Right atrium auricular region (tissue), 2 donors: ENCODE measurements at regions not wholly inside any gene's neighbourhood (a gene's known extent, or its start where the extent isn't known, plus 50 kb on each side); places are given as distances from the start of the nearest gene placed in this dataset.

ENCODE experiments used
- DNase-seq: peaks from one replicate; pipeline ENCODE4 v3.0.0-alpha.2; 2019; ENCODE audit warnings: low spot score
- H3K27ac ChIP-seq, 2 donors: fragments of 200-600 bp; sonication (generic); 1 replicate in 1 of 2; 2 replicates in 1 of 2; pipeline ENCODE4 v1.5.1; 2016 to 2019
- H3K27me3 ChIP-seq, 2 donors: fragments of 200-600 bp; sonication (generic); one replicate each; pipeline versions ENCODE4 v1.5.1 to v1.6.0; 2017 to 2019
- H3K36me3 ChIP-seq: fragments of 200-600 bp; sonication (generic); one replicate; pipeline ENCODE4 v1.5.1; 2016
- H3K4me1 ChIP-seq, 2 donors: fragments of 200-600 bp; sonication (generic); one replicate each; pipeline versions ENCODE4 v1.5.1 to v1.6.0; 2017 to 2019
- H3K4me3 ChIP-seq, 2 donors: fragments of 200-600 bp; sonication (generic); 1 replicate in 1 of 2; 2 replicates in 1 of 2; pipeline ENCODE4 v1.5.1; 2017 to 2019; ENCODE audit warnings: mild to moderate bottlenecking in 1 of 2, moderate library complexity in 1 of 2
- H3K9me3 ChIP-seq, 2 donors: fragments of 200-600 bp; sonication (generic); one replicate each; pipeline ENCODE4 v1.5.1; 2019
- CTCF ChIP-seq, 2 donors: fragments of 200-600 bp; sonication (generic); IDR thresholded peaks; one replicate each; pipeline ENCODE4 v1.5.1; 2019; ENCODE audit warnings: antibody characterized with exemption in 2 of 2

- Histone ChIP-seq H3K36me3 (no peaks in the 10 kb centered on the region), H3K9me3 (no peaks in the 10 kb centered on the region), H3K4me1 (no peaks in the 10 kb centered on the region), H3K27ac (no peak overlapping the region), H3K27me3 (no peaks in the 10 kb centered on the region), H3K4me3 (no peak overlapping the region)
- TF ChIP-seq CTCF (IDR thresholded peaks at IDR 0.05), result no peak
- no peak for DNase-seq
These were observed 219.9 kb downstream of the TMX3 start for GRCh38 chr18:68494802-68495581.

GRCh38 chr18:68489013-68489792 lies 225.7 kb downstream of the TMX3 start:
- TF ChIP-seq CTCF (IDR thresholded peaks at IDR 0.05), result no peak
- no peak for DNase-seq
- no peaks in the 10 kb centered on the region for H3K36me3 ChIP-seq
- H3K27ac ChIP-seq, result no peak overlapping the region
- no peak overlapping the region for H3K4me3 ChIP-seq
- no peaks in the 10 kb centered on the region for H3K4me1 ChIP-seq
- H3K9me3 ChIP-seq, result no peaks in the 10 kb centered on the region
- H3K27me3 ChIP-seq, result no peaks in the 10 kb centered on the region

GRCh38 chr18:68484241-68484640 lies 230.7 kb downstream of the TMX3 start:
- Histone ChIP-seq H3K27me3 (no peaks in the 10 kb centered on the region), H3K9me3 (no peaks in the 10 kb centered on the region), H3K4me3 (no peak overlapping the region), H3K27ac (no peak overlapping the region), H3K36me3 (no peaks in the 10 kb centered on the region), H3K4me1 (no peaks in the 10 kb centered on the region)
- no peak for DNase-seq
- TF ChIP-seq CTCF (IDR thresholded peaks at IDR 0.05), result no peak

- H3K4me3 ChIP-seq, result no peak overlapping the region
- no peak for TF ChIP-seq CTCF (IDR thresholded peaks at IDR 0.05)
- no peaks in the 10 kb centered on the region for H3K36me3 ChIP-seq
- H3K27me3 ChIP-seq, result no peaks in the 10 kb centered on the region
- H3K4me1 ChIP-seq, result no peaks in the 10 kb centered on the region
- no peak overlapping the region for H3K27ac ChIP-seq
- H3K9me3 ChIP-seq, result no peaks in the 10 kb centered on the region
- DNase-seq, result no peak
These were observed 232.1 kb downstream of the TMX3 start for GRCh38 chr18:68482815-68483214.

GRCh38 chr18:68480196-68480595 lies 234.7 kb downstream of the TMX3 start:
- no peaks in the 10 kb centered on the region for H3K27me3 ChIP-seq
- no peaks in the 10 kb centered on the region for H3K4me1 ChIP-seq
- no peaks in the 10 kb centered on the region for H3K36me3 ChIP-seq
- no peak overlapping the region for H3K27ac ChIP-seq
- DNase-seq, result no peak
- no peak for TF ChIP-seq CTCF (IDR thresholded peaks at IDR 0.05)
- H3K4me3 ChIP-seq, result no peak overlapping the region
- no peaks in the 10 kb centered on the region for H3K9me3 ChIP-seq
